IMR-90 (cell line): ENCODE measurements at regions not wholly inside any gene's neighbourhood (a gene's known extent, or its start where the extent isn't known, plus 50 kb on each side); places are given as distances from the start of the nearest gene placed in this dataset.

Source experiments
- ATAC-seq: fragments of 200-7000 bp; cut with Tn5 transposase; 2 replicates; pipeline ENCODE4 v1.9.1; 2020; ENCODE audit warnings: low read depth, mild to moderate bottlenecking, moderate library complexity
- BruUV-seq: library from RNA; stranded (reverse); fragments of 400-500 nt; replicated peaks from 2 replicates; lab custom pipeline; 2021; lab: Mats Ljungman, UMichigan
- CTCF ChIA-PET: fragments of 300-600 bp; formaldehyde crosslinking; extraction: SDS; loops from one replicate; lab custom pipeline; 2021; ENCODE audit warnings: antibody characterized with exemption; lab: Yijun Ruan, JAX
- POLR2A ChIA-PET: fragments of 300-600 bp; sonication (Branson Sonifier 250); formaldehyde crosslinking; loops from one replicate; lab custom pipeline; 2022; ENCODE audit warnings: antibody characterized with exemption; ENCODE audit not compliant: unreplicated experiment; lab: Charles Lee
- DNase-seq: peaks from one replicate; pipeline ENCODE4 v3.0.0; 2013
- H2AFZ ChIP-seq: replicated peaks from 2 replicates; pipeline ENCODE3; 2013; ENCODE audit warnings: low read length, mild to moderate bottlenecking; ENCODE audit not compliant: poor library complexity
- H2AK5ac ChIP-seq: 2 replicates; pipeline ENCODE4 v1.6.1; 2013; ENCODE audit warnings: low read depth, low read length, inconsistent platforms
- H2AK9ac ChIP-seq: replicated peaks from 2 replicates; pipeline ENCODE3; 2013; ENCODE audit warnings: mild to moderate bottlenecking, low read depth, low read length, moderate library complexity; ENCODE audit not compliant: poor library complexity
- H2BK120ac ChIP-seq: 2 replicates; pipeline ENCODE4 v1.6.1; 2013; ENCODE audit warnings: low read depth, low read length, inconsistent platforms
- H2BK15ac ChIP-seq: 3 replicates; pipeline ENCODE4 v1.6.1; 2013; ENCODE audit warnings: low read depth, low read length, inconsistent platforms
- H2BK20ac ChIP-seq: 2 replicates; pipeline ENCODE4 v1.6.1; 2013; ENCODE audit warnings: low read depth, mild to moderate bottlenecking, inconsistent platforms, low read length, moderate library complexity
- H2BK5ac ChIP-seq: 2 replicates; pipeline ENCODE4 v1.6.1; 2013; ENCODE audit warnings: mild to moderate bottlenecking, low read depth, low read length, inconsistent platforms; ENCODE audit not compliant: poor library complexity, severe bottlenecking
- H3K14ac ChIP-seq: replicated peaks from 2 replicates; pipeline ENCODE4 v1.6.1; 2013; ENCODE audit warnings: low read depth, low read length, inconsistent platforms
- H3K18ac ChIP-seq: 2 replicates; pipeline ENCODE4 v1.6.1; 2013; ENCODE audit warnings: low read depth, low read length, control low read depth
- H3K23ac ChIP-seq: 2 replicates; pipeline ENCODE4 v1.6.1; 2013; ENCODE audit warnings: low read depth, low read length, inconsistent platforms
- H3K27ac ChIP-seq: 2 replicates; pipeline ENCODE4 v1.5.1; 2013; ENCODE audit warnings: mild to moderate bottlenecking, control low read depth, low read length; ENCODE audit not compliant: insufficient read depth
- H3K27me3 ChIP-seq: 2 replicates; pipeline ENCODE4 v1.6.1; 2013; ENCODE audit warnings: low read length; ENCODE audit not compliant: control insufficient read depth, insufficient read depth
- H3K36me3 ChIP-seq: 2 replicates; pipeline ENCODE4 v1.6.1; 2013; ENCODE audit warnings: low read length, mixed read lengths; ENCODE audit not compliant: control insufficient read depth, insufficient read depth
- H3K4ac ChIP-seq: 2 replicates; pipeline ENCODE4 v1.6.1; 2013; ENCODE audit warnings: low read depth, low read length, inconsistent platforms
- H3K4me1 ChIP-seq: 2 replicates; pipeline ENCODE4 v1.6.1; 2013; ENCODE audit warnings: low read length, mixed read lengths; ENCODE audit not compliant: control insufficient read depth, insufficient read depth
- H3K4me2 ChIP-seq: 2 replicates; pipeline ENCODE4 v1.6.1; 2013; ENCODE audit warnings: low read depth, mild to moderate bottlenecking, control low read depth, low read length, moderate library complexity
- H3K4me3 ChIP-seq: 2 replicates; pipeline ENCODE4 v1.5.1; 2013; ENCODE audit warnings: low read depth, mild to moderate bottlenecking, control low read depth, low read length, moderate library complexity; ENCODE audit not compliant: insufficient read depth
- H3K56ac ChIP-seq: 2 replicates; pipeline ENCODE4 v1.6.1; 2013; ENCODE audit warnings: low read length, inconsistent platforms; ENCODE audit not compliant: insufficient read depth; ENCODE audit errors: extremely low read depth
- H3K79me1 ChIP-seq, 2 experiments: 2 replicates each; pipeline ENCODE4 v1.6.1; 2013; ENCODE audit warnings: low read length in 2 of 2, inconsistent platforms in 1 of 2, low read depth in 1 of 2
- H3K9ac ChIP-seq: 2 replicates; pipeline ENCODE4 v1.6.1; 2013; ENCODE audit warnings: low read depth, low read length, control low read depth
- H3K9me1 ChIP-seq: 2 replicates; pipeline ENCODE4 v1.6.1; 2013; ENCODE audit warnings: low read length, inconsistent platforms; ENCODE audit not compliant: insufficient read depth
- H3K9me3 ChIP-seq: 2 replicates; pipeline ENCODE4 v1.6.1; 2013; ENCODE audit warnings: low read length; ENCODE audit not compliant: control insufficient read depth, insufficient read depth
- H4K20me1 ChIP-seq: 2 replicates; pipeline ENCODE4 v1.6.1; 2013; ENCODE audit warnings: low read length, inconsistent platforms; ENCODE audit not compliant: insufficient read depth
- H4K5ac ChIP-seq: 2 replicates; pipeline ENCODE4 v1.6.1; 2013; ENCODE audit warnings: mild to moderate bottlenecking, low read depth, low read length, control low read depth
- H4K8ac ChIP-seq, 2 experiments: 2 replicates each; pipeline ENCODE4 v1.6.1; 2013; ENCODE audit warnings: low read depth in 2 of 2, low read length in 2 of 2, control low read depth in 1 of 2, inconsistent platforms in 1 of 2
- H4K91ac ChIP-seq: 2 replicates; pipeline ENCODE4 v1.6.1; 2013; ENCODE audit warnings: low read depth, low read length, inconsistent platforms; ENCODE audit not compliant: insufficient read depth
- CEBPB ChIP-seq: IDR thresholded peaks from 2 replicates; pipeline ENCODE4 v1.6.1; 2012; ENCODE audit warnings: low read depth, low read length, improper control_type of control experiment
- CHD1 ChIP-seq: IDR thresholded peaks from 2 replicates; pipeline ENCODE4 v1.6.1; 2012; ENCODE audit warnings: low read depth, low read length, improper control_type of control experiment
- ELK1 ChIP-seq: fragments of 150-350 bp; IDR thresholded peaks from 2 replicates; pipeline ENCODE4 v1.6.1; 2016; ENCODE audit warnings: low read depth, mild to moderate bottlenecking, low read length, moderate library complexity, borderline replicate concordance
- FOS ChIP-seq: fragments of 150-350 bp; IDR thresholded peaks from 2 replicates; pipeline ENCODE4 v1.6.1; 2016; ENCODE audit warnings: low read depth, low read length
- MXI1 ChIP-seq: IDR thresholded peaks from 2 replicates; pipeline ENCODE4 v1.6.1; 2012; ENCODE audit warnings: low read depth, mild to moderate bottlenecking, low read length, moderate library complexity, borderline replicate concordance
- NFE2L2 ChIP-seq: fragments of 150-350 bp; IDR thresholded peaks from 2 replicates; pipeline ENCODE4 v1.6.1; 2016; ENCODE audit warnings: low read depth, mild to moderate bottlenecking, low read length
- RFX5 ChIP-seq: IDR thresholded peaks from 2 replicates; pipeline ENCODE4 v1.8.0; 2012; ENCODE audit warnings: low read depth, mild to moderate bottlenecking, low read length, moderate library complexity
- SMC3 ChIP-seq: fragments of 150-350 bp; IDR thresholded peaks from 2 replicates; pipeline ENCODE4 v1.6.1; 2016; ENCODE audit warnings: low read depth, mild to moderate bottlenecking, antibody characterized with exemption, low read length, moderate library complexity
- dilution Hi-C: fragments of 300-500 bp; cut with HindIII; formaldehyde crosslinking; loops from one replicate; pipeline ENCODE4 v1.14.3; 2018; ENCODE audit warnings: low sequenced_read_pairs; ENCODE audit not compliant: unreplicated experiment
- in situ Hi-C: fragments of 300-500 bp; cut with MboI; formaldehyde crosslinking; loops from 3 replicates; pipeline ENCODE4 v1.14.3; 2019; ENCODE audit warnings: low sequenced_read_pairs, inconsistent platforms, mixed read lengths
- intact Hi-C: fragments of 100-400 bp; cut with micrococcal nuclease; formaldehyde crosslinking; loops from 2 replicates; pipeline ENCODE4 v1.10.0; 2022

GRCh38 chr4:74663631-74664030, 130.7 kb downstream of the BTC start:
- Histone ChIP-seq H2AK9ac (no peak overlapping the region), H4K20me1 (no peaks in the 10 kb centered on the region), H4K5ac (no peak overlapping the region), H3K4ac (no peak overlapping the region), H3K4me2 (no peak overlapping the region), H2BK15ac (no peak overlapping the region), H3K18ac (no peak overlapping the region), H3K4me3 (no peak overlapping the region), H3K14ac (no peak overlapping the region), H4K91ac (no peak overlapping the region), H4K8ac (no peak overlapping the region), H3K79me1 (no peaks in the 10 kb centered on the region), H3K27ac (no peak overlapping the region), H3K9me3 (no peaks in the 10 kb centered on the region), H2BK5ac (no peak overlapping the region), H3K9me1 (peaks cover 5% of the 10 kb centered on the region), H3K4me1 (peaks cover 9% of the 10 kb centered on the region), H3K9ac (no peak overlapping the region), H2AK5ac (no peak overlapping the region), H3K27me3 (no peaks in the 10 kb centered on the region), H2BK120ac (no peak overlapping the region), H3K36me3 (no peaks in the 10 kb centered on the region), H3K23ac (no peak overlapping the region), H2AFZ (no peak overlapping the region), H3K56ac (no peak overlapping the region), H2BK20ac (no peak overlapping the region)
- DNase-seq (no peak), ATAC-seq (no peak)
- TF ChIP-seq CHD1 (no peak), NFE2L2 (no peak), FOS (no peak), RFX5 (no peak), SMC3 (no peak), ELK1 (no peak), CEBPB (no peak), MXI1 (no peak)
- no TSS peak for BruUV-seq
- in situ Hi-C loops, result loop anchor here (10.0 kb wide), 1 partner anchor 489 kb away; no protein-coding TSS in a partner anchor
- dilution Hi-C loops, result no loop called here
- ChIA-PET CTCF (interaction anchor here (1.1 kb wide), 1 partner anchor 20 kb away, joined by 3 read pairs; no protein-coding TSS in a partner anchor), POLR2A (no interaction called here)
- intact Hi-C loops, result no loop called here
